ENCODE measurements at regions not wholly inside any gene's neighbourhood (a gene's known extent, or its start where the extent isn't known, plus 50 kb on each side); places are given as distances from the start of the nearest gene placed in this dataset.

DNA sequence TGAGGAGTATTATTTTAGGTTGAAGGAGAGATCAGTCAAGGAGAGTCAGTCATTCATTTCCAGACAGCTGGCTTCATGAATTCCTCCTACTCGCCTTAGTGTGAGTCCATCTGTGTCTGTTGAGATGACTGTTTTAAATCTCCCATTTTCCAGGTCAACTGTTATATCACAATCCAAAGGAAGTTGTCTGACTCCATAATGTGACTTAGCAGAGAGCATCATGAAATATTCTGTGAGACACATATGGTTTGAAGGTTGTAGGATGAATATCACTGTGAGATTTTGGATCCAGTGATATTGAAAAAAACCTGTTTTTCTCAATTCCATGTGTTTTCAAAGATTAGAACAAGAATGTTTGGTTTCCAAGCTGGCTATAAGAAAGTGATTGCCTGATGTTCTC lies 530.2 kb upstream of the MAN1A1 start:
- Histone ChIP-seq H3K23me2 (ENCODE audit: low read depth, low read length) (no peaks in the 10 kb centered on the region), H3K4ac (replicated peaks; ENCODE audit: insufficient read length, low read depth, low read length) (no peak overlapping the region), H2AK5ac (ENCODE audit: low read depth, low read length) (no peak overlapping the region), H2AFZ (ENCODE audit: low read length) (no peak overlapping the region), H3K9ac (replicated peaks in 1 of 4; ENCODE audit: extremely low read depth in 1 of 4, low read depth in 3 of 4, low read length in 3 of 4) (no peak overlapping the region), H3K9me3 (ENCODE audit: insufficient read depth in 2 of 2, low read depth in 1 of 2, low read length in 1 of 2) (no peaks in the 10 kb centered on the region), H2BK120ac (replicated peaks; ENCODE audit: low read depth, low read length) (no peak overlapping the region), H3K27ac (ENCODE audit: low read depth, low read length) (no peak overlapping the region), H3K79me2 (ENCODE audit: control insufficient read depth in 1 of 2, insufficient read depth in 2 of 2, low read length in 2 of 2) (no peaks in the 10 kb centered on the region), H3K4me3 (ENCODE audit: extremely low read depth in 1 of 4, insufficient read depth in 2 of 4, low read depth in 3 of 4, low read length in 4 of 4) (no peak overlapping the region), H3K56ac (replicated peaks; ENCODE audit: insufficient read length, low read depth, low read length) (no peak overlapping the region), H3K14ac (ENCODE audit: insufficient read length) (no peak overlapping the region), H4K8ac (ENCODE audit: extremely low read depth, insufficient read depth, low read length) (no peak overlapping the region), H2BK12ac (ENCODE audit: low read depth, low read length) (no peak overlapping the region), H2BK15ac (ENCODE audit: low read length) (no peak overlapping the region), H4K5ac (ENCODE audit: insufficient read length, low read depth, low read length) (no peak overlapping the region), H3K4me2 (ENCODE audit: insufficient read depth in 1 of 2, low read depth in 2 of 2, low read length in 2 of 2) (no peak overlapping the region), H4K91ac (replicated peaks; ENCODE audit: insufficient read length, low read length) (no peak overlapping the region), H3K23ac (ENCODE audit: insufficient read length) (no peak overlapping the region), H3K4me1 (replicated peaks in 1 of 4; ENCODE audit: control insufficient read depth in 3 of 4, insufficient read depth in 4 of 4, low read length in 3 of 4) (no peaks in the 10 kb centered on the region), H4K20me1 (replicated peaks in 1 of 2; ENCODE audit: control insufficient read depth in 1 of 2, insufficient read depth in 2 of 2, low read length in 2 of 2) (no peaks in the 10 kb centered on the region), H3K27me3 (replicated peaks in 1 of 4; ENCODE audit: control insufficient read depth in 3 of 4, extremely low read depth in 1 of 4, insufficient read depth in 3 of 4, low read length in 3 of 4) (no peaks in the 10 kb centered on the region), H2BK5ac (ENCODE audit: low read depth, low read length) (no peak overlapping the region), H2BK20ac (ENCODE audit: low read length) (no peak overlapping the region), H3K79me1 (ENCODE audit: low read depth, low read length) (no peaks in the 10 kb centered on the region), H3K18ac (ENCODE audit: extremely low read depth, low read length) (no peak overlapping the region), H3K36me3 (ENCODE audit: control insufficient read depth in 2 of 4, insufficient read depth in 4 of 4, low read length in 3 of 4) (no peaks in the 10 kb centered on the region)
- CTCF ChIA-PET (ENCODE audit: partially characterized antibody), result interaction anchor here (1.1 kb wide), 1 partner anchor 100 kb away, joined by 3 read pairs; no protein-coding TSS in a partner anchor
- FAIRE-seq (no peak), DNase-seq (ENCODE audit: low read depth in 1 of 2, low spot score in 2 of 2) (no peak)
- POLR2A ChIA-PET (ENCODE audit: partially characterized antibody), result no interaction called here
- WGBS, 2 experiments (ENCODE audit: extremely low coverage in 1 of 2, insufficient coverage in 1 of 2, insufficient read length in 1 of 2, insufficient replicate concordance in 2 of 2, low coverage in 1 of 2, low lambda C conversion rate in 2 of 2, missing lambda C conversion rate in 1 of 2), result 74% methylated on average over 1 of the region's 1 CpG; no CpG with 5 or more reads in 1 of the 2 experiments
- TF ChIP-seq, protein P1, sequence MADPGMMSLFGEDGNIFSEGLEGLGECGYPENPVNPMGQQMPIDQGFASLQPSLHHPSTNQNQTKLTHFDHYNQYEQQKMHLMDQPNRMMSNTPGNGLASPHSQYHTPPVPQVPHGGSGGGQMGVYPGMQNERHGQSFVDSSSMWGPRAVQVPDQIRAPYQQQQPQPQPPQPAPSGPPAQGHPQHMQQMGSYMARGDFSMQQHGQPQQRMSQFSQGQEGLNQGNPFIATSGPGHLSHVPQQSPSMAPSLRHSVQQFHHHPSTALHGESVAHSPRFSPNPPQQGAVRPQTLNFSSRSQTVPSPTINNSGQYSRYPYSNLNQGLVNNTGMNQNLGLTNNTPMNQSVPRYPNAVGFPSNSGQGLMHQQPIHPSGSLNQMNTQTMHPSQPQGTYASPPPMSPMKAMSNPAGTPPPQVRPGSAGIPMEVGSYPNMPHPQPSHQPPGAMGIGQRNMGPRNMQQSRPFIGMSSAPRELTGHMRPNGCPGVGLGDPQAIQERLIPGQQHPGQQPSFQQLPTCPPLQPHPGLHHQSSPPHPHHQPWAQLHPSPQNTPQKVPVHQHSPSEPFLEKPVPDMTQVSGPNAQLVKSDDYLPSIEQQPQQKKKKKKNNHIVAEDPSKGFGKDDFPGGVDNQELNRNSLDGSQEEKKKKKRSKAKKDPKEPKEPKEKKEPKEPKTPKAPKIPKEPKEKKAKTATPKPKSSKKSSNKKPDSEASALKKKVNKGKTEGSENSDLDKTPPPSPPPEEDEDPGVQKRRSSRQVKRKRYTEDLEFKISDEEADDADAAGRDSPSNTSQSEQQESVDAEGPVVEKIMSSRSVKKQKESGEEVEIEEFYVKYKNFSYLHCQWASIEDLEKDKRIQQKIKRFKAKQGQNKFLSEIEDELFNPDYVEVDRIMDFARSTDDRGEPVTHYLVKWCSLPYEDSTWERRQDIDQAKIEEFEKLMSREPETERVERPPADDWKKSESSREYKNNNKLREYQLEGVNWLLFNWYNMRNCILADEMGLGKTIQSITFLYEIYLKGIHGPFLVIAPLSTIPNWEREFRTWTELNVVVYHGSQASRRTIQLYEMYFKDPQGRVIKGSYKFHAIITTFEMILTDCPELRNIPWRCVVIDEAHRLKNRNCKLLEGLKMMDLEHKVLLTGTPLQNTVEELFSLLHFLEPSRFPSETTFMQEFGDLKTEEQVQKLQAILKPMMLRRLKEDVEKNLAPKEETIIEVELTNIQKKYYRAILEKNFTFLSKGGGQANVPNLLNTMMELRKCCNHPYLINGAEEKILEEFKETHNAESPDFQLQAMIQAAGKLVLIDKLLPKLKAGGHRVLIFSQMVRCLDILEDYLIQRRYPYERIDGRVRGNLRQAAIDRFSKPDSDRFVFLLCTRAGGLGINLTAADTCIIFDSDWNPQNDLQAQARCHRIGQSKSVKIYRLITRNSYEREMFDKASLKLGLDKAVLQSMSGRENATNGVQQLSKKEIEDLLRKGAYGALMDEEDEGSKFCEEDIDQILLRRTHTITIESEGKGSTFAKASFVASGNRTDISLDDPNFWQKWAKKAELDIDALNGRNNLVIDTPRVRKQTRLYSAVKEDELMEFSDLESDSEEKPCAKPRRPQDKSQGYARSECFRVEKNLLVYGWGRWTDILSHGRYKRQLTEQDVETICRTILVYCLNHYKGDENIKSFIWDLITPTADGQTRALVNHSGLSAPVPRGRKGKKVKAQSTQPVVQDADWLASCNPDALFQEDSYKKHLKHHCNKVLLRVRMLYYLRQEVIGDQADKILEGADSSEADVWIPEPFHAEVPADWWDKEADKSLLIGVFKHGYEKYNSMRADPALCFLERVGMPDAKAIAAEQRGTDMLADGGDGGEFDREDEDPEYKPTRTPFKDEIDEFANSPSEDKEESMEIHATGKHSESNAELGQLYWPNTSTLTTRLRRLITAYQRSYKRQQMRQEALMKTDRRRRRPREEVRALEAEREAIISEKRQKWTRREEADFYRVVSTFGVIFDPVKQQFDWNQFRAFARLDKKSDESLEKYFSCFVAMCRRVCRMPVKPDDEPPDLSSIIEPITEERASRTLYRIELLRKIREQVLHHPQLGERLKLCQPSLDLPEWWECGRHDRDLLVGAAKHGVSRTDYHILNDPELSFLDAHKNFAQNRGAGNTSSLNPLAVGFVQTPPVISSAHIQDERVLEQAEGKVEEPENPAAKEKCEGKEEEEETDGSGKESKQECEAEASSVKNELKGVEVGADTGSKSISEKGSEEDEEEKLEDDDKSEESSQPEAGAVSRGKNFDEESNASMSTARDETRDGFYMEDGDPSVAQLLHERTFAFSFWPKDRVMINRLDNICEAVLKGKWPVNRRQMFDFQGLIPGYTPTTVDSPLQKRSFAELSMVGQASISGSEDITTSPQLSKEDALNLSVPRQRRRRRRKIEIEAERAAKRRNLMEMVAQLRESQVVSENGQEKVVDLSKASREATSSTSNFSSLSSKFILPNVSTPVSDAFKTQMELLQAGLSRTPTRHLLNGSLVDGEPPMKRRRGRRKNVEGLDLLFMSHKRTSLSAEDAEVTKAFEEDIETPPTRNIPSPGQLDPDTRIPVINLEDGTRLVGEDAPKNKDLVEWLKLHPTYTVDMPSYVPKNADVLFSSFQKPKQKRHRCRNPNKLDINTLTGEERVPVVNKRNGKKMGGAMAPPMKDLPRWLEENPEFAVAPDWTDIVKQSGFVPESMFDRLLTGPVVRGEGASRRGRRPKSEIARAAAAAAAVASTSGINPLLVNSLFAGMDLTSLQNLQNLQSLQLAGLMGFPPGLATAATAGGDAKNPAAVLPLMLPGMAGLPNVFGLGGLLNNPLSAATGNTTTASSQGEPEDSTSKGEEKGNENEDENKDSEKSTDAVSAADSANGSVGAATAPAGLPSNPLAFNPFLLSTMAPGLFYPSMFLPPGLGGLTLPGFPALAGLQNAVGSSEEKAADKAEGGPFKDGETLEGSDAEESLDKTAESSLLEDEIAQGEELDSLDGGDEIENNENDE (IDR thresholded peaks at IDR 0.05; ENCODE audit: insufficient replicate concordance, low read length), result no peak
